Dedifferentiated amniotic fluid mesenchymal stem cell (primary cell): ENCODE measurements at regions not wholly inside any gene's neighbourhood (a gene's known extent, or its start where the extent isn't known, plus 50 kb on each side); places are given as distances from the start of the nearest gene placed in this dataset.
"Not testable (repeated sequence)": the region's sequence is repeated elsewhere in the genome, so short reads cannot be mapped to it uniquely, and the experiment has no call there.

Source experiments
- DNase-seq: peaks from one replicate; pipeline ENCODE4 v3.0.0-alpha.2; 2016; ENCODE audit errors: extremely low spot score

GRCh38 chr5:44252545-44252944 is 136.7 kb downstream of the FGF10 start:
- DNase-seq = no peak

- DNase-seq = no peak
Observed at GRCh38 chr5:44246986-44247385, 142.2 kb downstream of the FGF10 start.

- DNase-seq = no peak
Observed at GRCh38 chr5:44245935-44246334, 143.3 kb downstream of the FGF10 start.

GRCh38 chr5:44242791-44243190 is 146.4 kb downstream of the FGF10 start:
- no peak for DNase-seq

- DNase-seq = no peak
Observed at GRCh38 chr5:44236040-44236439, 153.2 kb downstream of the FGF10 start.

- no peak for DNase-seq
Observed at GRCh38 chr5:44233691-44234090, 155.5 kb downstream of the FGF10 start.

- no peak for DNase-seq
Observed at GRCh38 chr5:44225231-44226160, 163.7 kb downstream of the FGF10 start.

- DNase-seq = no peak
Observed at GRCh38 chr5:44199408-44199807, 189.8 kb downstream of the FGF10 start.

GRCh38 chr5:44189255-44189654 is 200.0 kb downstream of the FGF10 start:
- DNase-seq = no peak

- no peak for DNase-seq
Observed at GRCh38 chr5:44187973-44188372, 201.2 kb downstream of the FGF10 start.

- no peak for DNase-seq
Observed at GRCh38 chr5:44183753-44184152, 205.5 kb downstream of the FGF10 start.

GRCh38 chr5:44183312-44183711 is 205.9 kb downstream of the FGF10 start:
- no peak for DNase-seq

- DNase-seq = no peak
Observed at GRCh38 chr5:44178414-44178813, 210.8 kb downstream of the FGF10 start.

- no peak for DNase-seq
Observed at GRCh38 chr5:44167540-44167939, 221.7 kb downstream of the FGF10 start.

- DNase-seq = no peak
Observed at GRCh38 chr5:44160369-44160768, 228.9 kb downstream of the FGF10 start.

GRCh38 chr5:44150075-44150723 is 239.0 kb downstream of the FGF10 start:
- no peak for DNase-seq

GRCh38 chr5:44117947-44118346 is 271.3 kb downstream of the FGF10 start:
- not testable (repeated sequence) for DNase-seq

- not testable (repeated sequence) for DNase-seq
Observed at GRCh38 chr5:44108232-44108631, 281.0 kb downstream of the FGF10 start.

GRCh38 chr5:44099643-44100042 is 289.6 kb downstream of the FGF10 start:
- DNase-seq = no peak

GRCh38 chr5:44089424-44090144 is 299.6 kb downstream of the FGF10 start:
- DNase-seq = no peak

GRCh38 chr5:44085083-44085482 is 304.1 kb downstream of the FGF10 start:
- DNase-seq = no peak

GRCh38 chr5:44074547-44074946 is 314.7 kb downstream of the FGF10 start:
- DNase-seq = not testable (repeated sequence)
